Keratinocyte (primary cell): ENCODE measurements at regions not wholly inside any gene's neighbourhood (a gene's known extent, or its start where the extent isn't known, plus 50 kb on each side); places are given as distances from the start of the nearest gene placed in this dataset.

Experiments
- DNase-seq: peaks from one replicate; pipeline ENCODE4 v3.0.0-alpha.2; 2011; ENCODE audit warnings: low read depth, missing footprints, low spot score
- FAIRE-seq: peaks from 2 replicates; lab custom pipeline; 2011; peaks lifted over from hg19 to GRCh38; lab: Jason Lieb, UNC
- H2AFZ ChIP-seq: 2 replicates; pipeline ENCODE4 v1.6.0; 2012; ENCODE audit warnings: low read length, control low read depth, inconsistent platforms; ENCODE audit not compliant: control insufficient read depth
- H3K27ac ChIP-seq: 2 replicates; pipeline ENCODE4 v1.5.1; 2011; ENCODE audit warnings: low read length; ENCODE audit not compliant: control insufficient read depth, insufficient read depth
- H3K27me3 ChIP-seq: 3 replicates; pipeline ENCODE4 v1.6.0; 2011; ENCODE audit warnings: low read length; ENCODE audit not compliant: control insufficient read depth, insufficient read depth; ENCODE audit errors: extremely low read depth
- H3K36me3 ChIP-seq, 2 experiments: 2 replicates in 1 of 2; 3 replicates in 1 of 2; pipeline ENCODE4 v1.5.1; 2011; ENCODE audit warnings: low read length in 2 of 2, mild to moderate bottlenecking in 1 of 2; ENCODE audit not compliant: control insufficient read depth in 2 of 2, insufficient read depth in 2 of 2; ENCODE audit errors: extremely low read depth in 1 of 2
- H3K4me1 ChIP-seq: 3 replicates; pipeline ENCODE4 v1.5.1; 2011; ENCODE audit warnings: low read length; ENCODE audit not compliant: control insufficient read depth, insufficient read depth; ENCODE audit errors: extremely low read depth
- H3K4me2 ChIP-seq: 3 replicates; pipeline ENCODE4 v1.6.0; 2011; ENCODE audit warnings: low read depth, low read length; ENCODE audit not compliant: control insufficient read depth, insufficient read depth; ENCODE audit errors: extremely low read depth
- H3K4me3 ChIP-seq, 3 experiments: fragments of 200-600 bp in 1 of 3; sonication (generic) in 1 of 3; 2 replicates in 2 of 3; 3 replicates in 1 of 3; pipeline ENCODE4 v1.5.1; 2011 to 2016; ENCODE audit warnings: low read length in 3 of 3, mild to moderate bottlenecking in 3 of 3, control low read depth in 2 of 3, inconsistent platforms in 1 of 3, low read depth in 1 of 3, mixed read lengths in 1 of 3, mixed run types in 1 of 3, moderate library complexity in 1 of 3; ENCODE audit not compliant: control insufficient read depth in 2 of 3, insufficient read depth in 2 of 3; ENCODE audit errors: extremely low read depth in 1 of 3
- H3K79me2 ChIP-seq: 2 replicates; pipeline ENCODE4 v1.6.0; 2012; ENCODE audit warnings: low read length; ENCODE audit not compliant: control insufficient read depth, insufficient read depth
- H3K9ac ChIP-seq: 3 replicates; pipeline ENCODE4 v1.6.0; 2011; ENCODE audit warnings: low read length; ENCODE audit not compliant: control insufficient read depth, insufficient read depth; ENCODE audit errors: extremely low read depth
- H3K9me1 ChIP-seq: 3 replicates; pipeline ENCODE4 v1.6.0; 2011; ENCODE audit warnings: low read length; ENCODE audit not compliant: control insufficient read depth, insufficient read depth; ENCODE audit errors: extremely low read depth
- H3K9me3 ChIP-seq: 2 replicates; pipeline ENCODE4 v1.5.1; 2012; ENCODE audit warnings: low read depth, low read length; ENCODE audit not compliant: control insufficient read depth
- H4K20me1 ChIP-seq: 3 replicates; pipeline ENCODE4 v1.6.0; 2011; ENCODE audit warnings: low read length; ENCODE audit not compliant: control insufficient read depth, insufficient read depth; ENCODE audit errors: extremely low read depth
- CTCF ChIP-seq, 3 experiments: IDR thresholded peaks in 1 of 3; conservative IDR thresholded peaks in 1 of 3; optimal IDR thresholded peaks in 1 of 3; 2 replicates in 2 of 3; 3 replicates in 1 of 3; pipeline versions ENCODE3 to v1.5.1; 2011; ENCODE audit warnings: low read length in 3 of 3, mild to moderate bottlenecking in 3 of 3, moderate library complexity in 2 of 3, control low read depth in 1 of 3, inconsistent platforms in 1 of 3; ENCODE audit not compliant: insufficient read depth in 2 of 3; ENCODE audit errors: extremely low read depth in 1 of 3
- EZH2 ChIP-seq: IDR thresholded peaks from one replicate; pipeline ENCODE4 v1.6.1; 2012; ENCODE audit warnings: inconsistent platforms, mild to moderate bottlenecking, low read length, moderate library complexity
- dilution Hi-C: fragments of 300-500 bp; cut with MboI; formaldehyde crosslinking; loops from one replicate; pipeline ENCODE4 v1.7.0; 2020; ENCODE audit warnings: low sequenced_read_pairs; ENCODE audit not compliant: extremely low pct_ligation_motif_present

GRCh38 chr6:146980900-146981329, 223.3 kb upstream of the STXBP5 start:
- no peak overlapping the region for H3K27ac ChIP-seq
- no peak overlapping the region for H3K4me3 ChIP-seq
- no peaks in the 10 kb centered on the region for H4K20me1 ChIP-seq
- no peaks in the 10 kb centered on the region for H3K9me3 ChIP-seq
- TF ChIP-seq EZH2 (no peak), CTCF (optimal IDR thresholded peaks at IDR 0.05 in 1 of 3, IDR thresholded peaks at IDR 0.05 in 1 of 3, conservative IDR thresholded peaks at IDR 0.05 in 1 of 3; ENCODE audit: extremely low read depth in 1 of 3, insufficient read depth in 2 of 3, low read length in 3 of 3) (no peak)
- DNase-seq (no peak), FAIRE-seq (no peak)
- H3K9me1 ChIP-seq: no peaks in the 10 kb centered on the region
- H3K79me2 ChIP-seq: no peaks in the 10 kb centered on the region
- no peaks in the 10 kb centered on the region for H3K4me1 ChIP-seq
- no peak overlapping the region for H2AFZ ChIP-seq
- H3K4me2 ChIP-seq: no peak overlapping the region
- H3K27me3 ChIP-seq: no peaks in the 10 kb centered on the region
- dilution Hi-C loops: no loop called here
- no peaks in the 10 kb centered on the region for H3K36me3 ChIP-seq
- H3K9ac ChIP-seq: no peak overlapping the region

- no peak overlapping the region for H2AFZ ChIP-seq
- no peaks in the 10 kb centered on the region for H3K9me1 ChIP-seq
- no peak overlapping the region for H3K4me3 ChIP-seq
- FAIRE-seq (no peak), DNase-seq (no peak)
- H4K20me1 ChIP-seq: no peaks in the 10 kb centered on the region
- no peak overlapping the region for H3K9ac ChIP-seq
- no peak for TF ChIP-seq EZH2
- no peak for TF ChIP-seq CTCF (optimal IDR thresholded peaks at IDR 0.05 in 1 of 3, IDR thresholded peaks at IDR 0.05 in 1 of 3, conservative IDR thresholded peaks at IDR 0.05 in 1 of 3; ENCODE audit: extremely low read depth in 1 of 3, insufficient read depth in 2 of 3, low read length in 3 of 3)
- H3K79me2 ChIP-seq: no peaks in the 10 kb centered on the region
- H3K4me2 ChIP-seq: no peak overlapping the region
- no peak overlapping the region for H3K27ac ChIP-seq
- dilution Hi-C loops: no loop called here
- H3K36me3 ChIP-seq: no peaks in the 10 kb centered on the region
- no peaks in the 10 kb centered on the region for H3K4me1 ChIP-seq
- H3K9me3 ChIP-seq: no peaks in the 10 kb centered on the region
- H3K27me3 ChIP-seq: no peaks in the 10 kb centered on the region
Observed at GRCh38 chr6:146981981-146982380, 222.2 kb upstream of the STXBP5 start.
